ENCODE measurements at regions not wholly inside any gene's neighbourhood (a gene's known extent, or its start where the extent isn't known, plus 50 kb on each side); places are given as distances from the start of the nearest gene placed in this dataset.

DNA sequence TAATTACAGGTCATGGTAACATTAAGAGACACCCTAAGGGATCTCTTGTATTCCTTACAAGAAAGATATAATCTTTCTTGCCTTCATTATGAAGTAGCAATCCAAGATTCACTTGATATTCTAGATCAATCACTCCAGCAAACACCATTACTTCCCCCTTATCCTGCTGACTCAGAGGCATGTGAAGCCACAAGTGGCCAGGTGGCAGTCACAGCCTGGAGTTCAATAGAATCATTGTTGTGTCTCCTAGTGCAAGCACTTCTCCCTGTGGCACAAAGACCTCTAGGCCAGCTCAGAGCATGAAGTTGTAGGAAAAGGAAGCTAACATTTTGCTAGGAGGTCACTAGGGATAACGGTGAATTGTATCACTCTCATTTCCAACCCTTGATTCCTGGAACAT, 864.3 kb upstream of the ATXN8OS start:
- TF ChIP-seq EZH2 (IDR thresholded peaks at IDR 0.05; ENCODE audit: low read length, unreplicated experiment) = no peak
- TF ChIP-seq, protein P1, sequence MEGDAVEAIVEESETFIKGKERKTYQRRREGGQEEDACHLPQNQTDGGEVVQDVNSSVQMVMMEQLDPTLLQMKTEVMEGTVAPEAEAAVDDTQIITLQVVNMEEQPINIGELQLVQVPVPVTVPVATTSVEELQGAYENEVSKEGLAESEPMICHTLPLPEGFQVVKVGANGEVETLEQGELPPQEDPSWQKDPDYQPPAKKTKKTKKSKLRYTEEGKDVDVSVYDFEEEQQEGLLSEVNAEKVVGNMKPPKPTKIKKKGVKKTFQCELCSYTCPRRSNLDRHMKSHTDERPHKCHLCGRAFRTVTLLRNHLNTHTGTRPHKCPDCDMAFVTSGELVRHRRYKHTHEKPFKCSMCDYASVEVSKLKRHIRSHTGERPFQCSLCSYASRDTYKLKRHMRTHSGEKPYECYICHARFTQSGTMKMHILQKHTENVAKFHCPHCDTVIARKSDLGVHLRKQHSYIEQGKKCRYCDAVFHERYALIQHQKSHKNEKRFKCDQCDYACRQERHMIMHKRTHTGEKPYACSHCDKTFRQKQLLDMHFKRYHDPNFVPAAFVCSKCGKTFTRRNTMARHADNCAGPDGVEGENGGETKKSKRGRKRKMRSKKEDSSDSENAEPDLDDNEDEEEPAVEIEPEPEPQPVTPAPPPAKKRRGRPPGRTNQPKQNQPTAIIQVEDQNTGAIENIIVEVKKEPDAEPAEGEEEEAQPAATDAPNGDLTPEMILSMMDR (conservative IDR thresholded peaks at IDR 0.05; ENCODE audit: low read depth, low read length) = no peak

Measured in PC-3 (cell line).